PC-9 (cell line): ENCODE measurements at regions not wholly inside any gene's neighbourhood (a gene's known extent, or its start where the extent isn't known, plus 50 kb on each side); places are given as distances from the start of the nearest gene placed in this dataset.
"Not testable (repeated sequence)": the region's sequence is repeated elsewhere in the genome, so short reads cannot be mapped to it uniquely, and the experiment has no call there.

Experiments used
- BruUV-seq: library from RNA; stranded (reverse); fragments of 400-500 nt; replicated peaks from 2 replicates; lab custom pipeline; 2021; lab: Mats Ljungman, UMichigan
- CTCF ChIA-PET: fragments of 300-600 bp; sonication (Branson Sonifier 250); formaldehyde crosslinking; loops from one replicate; lab custom pipeline; 2022; ENCODE audit warnings: antibody characterized with exemption; lab: Charles Lee
- POLR2A ChIA-PET: fragments of 300-600 bp; sonication (Branson Sonifier 250); formaldehyde crosslinking; loops from one replicate; lab custom pipeline; 2022; ENCODE audit warnings: antibody characterized with exemption; ENCODE audit not compliant: unreplicated experiment; lab: Charles Lee
- DNase-seq, 2 experiments: peaks; one replicate each; pipeline versions ENCODE4 v3.0.0 to v3.0.0-alpha.2; 2015 to 2022; ENCODE audit warnings: mixed read lengths in 1 of 2
- H2AFZ ChIP-seq: fragments of 200-600 bp; sonication (generic); 2 replicates; pipeline ENCODE4 v1.8.1; 2017; ENCODE audit warnings: antibody characterized with exemption
- H3F3A ChIP-seq: fragments of 200-600 bp; sonication (generic); 2 replicates; pipeline ENCODE4 v1.8.1; 2017; ENCODE audit warnings: antibody characterized with exemption, mild to moderate bottlenecking, low read depth; ENCODE audit not compliant: insufficient read depth
- H3K27ac ChIP-seq: fragments of 200-600 bp; sonication (generic); 2 replicates; pipeline ENCODE4 v1.6.1; 2016; ENCODE audit warnings: mixed run types
- H3K27me3 ChIP-seq: fragments of 200-600 bp; sonication (generic); 2 replicates; pipeline ENCODE4 v1.6.1; 2016; ENCODE audit warnings: low read depth, mixed run types; ENCODE audit not compliant: insufficient read depth
- H3K36me3 ChIP-seq: fragments of 200-600 bp; sonication (generic); 2 replicates; pipeline ENCODE4 v1.6.1; 2016; ENCODE audit warnings: low read depth, mixed run types
- H3K4me1 ChIP-seq: fragments of 200-600 bp; sonication (generic); replicated peaks from 2 replicates; pipeline ENCODE4 v1.6.1; 2016; ENCODE audit warnings: mixed run types; ENCODE audit not compliant: insufficient read depth
- H3K4me2 ChIP-seq: fragments of 200-600 bp; sonication (generic); 2 replicates; pipeline ENCODE4 v1.6.1; 2017; ENCODE audit warnings: mixed run types
- H3K4me3 ChIP-seq: fragments of 200-600 bp; sonication (generic); 2 replicates; pipeline ENCODE4 v1.6.1; 2016; ENCODE audit warnings: mixed run types
- H3K79me2 ChIP-seq: fragments of 200-600 bp; sonication (generic); 2 replicates; pipeline ENCODE4 v1.6.1; 2017; ENCODE audit warnings: low read depth, mixed run types
- H3K9me2 ChIP-seq: fragments of 200-600 bp; sonication (generic); 2 replicates; pipeline ENCODE4 v1.8.1; 2017; ENCODE audit warnings: mild to moderate bottlenecking; ENCODE audit not compliant: insufficient read depth
- H3K9me3 ChIP-seq: fragments of 200-600 bp; sonication (generic); 2 replicates; pipeline ENCODE4 v1.8.1; 2016; ENCODE audit warnings: low read depth; ENCODE audit not compliant: insufficient read depth
- H4K20me1 ChIP-seq: fragments of 200-600 bp; sonication (generic); 2 replicates; pipeline ENCODE4 v1.8.1; 2017; ENCODE audit not compliant: insufficient read depth
- EZH2 ChIP-seq: fragments of 200-600 bp; sonication (generic); IDR thresholded peaks from 2 replicates; pipeline ENCODE4 v1.8.0; 2017; ENCODE audit warnings: antibody characterized with exemption, low read depth
- intact Hi-C: fragments of 100-400 bp; cut with micrococcal nuclease; formaldehyde crosslinking; loops from one replicate; pipeline ENCODE4 v1.10.0; 2022; ENCODE audit not compliant: unreplicated experiment
- TF ChIP-seq, protein P1 (sequence below): fragments of 200-600 bp; sonication (generic); conservative IDR thresholded peaks from 2 replicates; pipeline ENCODE4 v1.6.1; 2017; ENCODE audit warnings: mixed run types, antibody characterized with exemption, mild to moderate bottlenecking, moderate library complexity

DNA sequence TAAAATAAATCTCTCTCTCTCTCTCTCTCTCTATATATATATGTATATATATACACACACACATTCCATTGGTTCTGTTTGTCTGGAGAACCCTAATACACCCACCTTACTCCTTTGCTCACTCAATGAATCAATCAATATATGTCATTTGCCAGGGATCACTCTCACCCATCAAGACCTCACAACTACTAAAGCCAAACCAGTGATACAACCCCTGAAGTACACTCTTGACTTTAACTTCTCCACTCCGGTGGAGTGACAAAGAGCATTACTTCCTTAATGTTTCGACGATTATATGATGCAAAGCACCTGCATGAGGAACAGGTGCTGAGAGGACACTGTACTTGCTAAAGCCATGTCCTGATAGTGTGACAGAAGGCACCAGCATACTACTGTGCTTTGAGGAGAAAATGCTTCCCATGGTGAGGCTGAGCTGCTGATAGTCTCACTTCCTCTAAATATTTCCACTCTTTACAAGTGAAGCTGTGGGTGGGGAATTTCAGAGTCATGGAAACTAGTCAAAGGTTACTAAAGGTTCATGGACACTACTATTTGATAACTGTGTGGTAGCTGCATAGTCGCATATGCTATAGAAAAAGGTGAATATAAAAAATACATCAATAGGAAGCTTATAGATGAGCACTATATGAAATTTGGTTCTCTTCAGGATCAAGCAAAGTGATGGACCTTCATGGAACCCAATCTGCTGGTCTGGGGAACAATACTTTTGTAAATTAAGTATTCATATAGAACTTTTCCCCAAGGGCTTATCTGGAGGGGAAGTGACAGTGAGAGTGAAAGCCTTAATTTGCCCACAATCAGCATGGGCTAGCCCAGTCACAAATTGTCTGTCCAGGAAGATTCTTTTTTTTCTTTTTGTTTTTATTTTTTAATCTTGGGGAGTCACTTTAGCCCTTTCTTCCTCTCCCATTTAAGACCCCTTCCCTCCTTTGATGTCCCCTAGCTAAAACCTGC lies 141.9 kb upstream of the NEDD9 start:
- Histone ChIP-seq H3K9me2 (no peaks in the 10 kb centered on the region), H3K4me3 (no peak overlapping the region), H3K4me1 (no peaks in the 10 kb centered on the region), H2AFZ (no peak overlapping the region), H3F3A (no peaks in the 10 kb centered on the region), H3K9me3 (no peaks in the 10 kb centered on the region), H3K36me3 (no peaks in the 10 kb centered on the region), H3K27me3 (no peaks in the 10 kb centered on the region), H4K20me1 (no peaks in the 10 kb centered on the region), H3K4me2 (no peak overlapping the region), H3K27ac (no peak overlapping the region), H3K79me2 (no peaks in the 10 kb centered on the region)
- POLR2A ChIA-PET, result no interaction called here
- CTCF ChIA-PET, result interaction anchor here (0.6 kb wide), 1 partner anchor 867 kb away, joined by 3 read pairs; no protein-coding TSS in a partner anchor
- DNase-seq, result no peak
- BruUV-seq, result no TSS peak
- TF ChIP-seq, protein P1, sequence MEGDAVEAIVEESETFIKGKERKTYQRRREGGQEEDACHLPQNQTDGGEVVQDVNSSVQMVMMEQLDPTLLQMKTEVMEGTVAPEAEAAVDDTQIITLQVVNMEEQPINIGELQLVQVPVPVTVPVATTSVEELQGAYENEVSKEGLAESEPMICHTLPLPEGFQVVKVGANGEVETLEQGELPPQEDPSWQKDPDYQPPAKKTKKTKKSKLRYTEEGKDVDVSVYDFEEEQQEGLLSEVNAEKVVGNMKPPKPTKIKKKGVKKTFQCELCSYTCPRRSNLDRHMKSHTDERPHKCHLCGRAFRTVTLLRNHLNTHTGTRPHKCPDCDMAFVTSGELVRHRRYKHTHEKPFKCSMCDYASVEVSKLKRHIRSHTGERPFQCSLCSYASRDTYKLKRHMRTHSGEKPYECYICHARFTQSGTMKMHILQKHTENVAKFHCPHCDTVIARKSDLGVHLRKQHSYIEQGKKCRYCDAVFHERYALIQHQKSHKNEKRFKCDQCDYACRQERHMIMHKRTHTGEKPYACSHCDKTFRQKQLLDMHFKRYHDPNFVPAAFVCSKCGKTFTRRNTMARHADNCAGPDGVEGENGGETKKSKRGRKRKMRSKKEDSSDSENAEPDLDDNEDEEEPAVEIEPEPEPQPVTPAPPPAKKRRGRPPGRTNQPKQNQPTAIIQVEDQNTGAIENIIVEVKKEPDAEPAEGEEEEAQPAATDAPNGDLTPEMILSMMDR, result no peak
- no peak for TF ChIP-seq EZH2
- intact Hi-C loops, result no loop called here

- no TSS peak for BruUV-seq
- no peak for DNase-seq
- TF ChIP-seq, protein P1, result no peak
- no peak for TF ChIP-seq EZH2
- H3K4me1 ChIP-seq, result no peaks in the 10 kb centered on the region
- no peak overlapping the region for H3K27ac ChIP-seq
- H3K79me2 ChIP-seq, result no peaks in the 10 kb centered on the region
- no peaks in the 10 kb centered on the region for H4K20me1 ChIP-seq
- H3K9me2 ChIP-seq, result no peaks in the 10 kb centered on the region
- ChIA-PET POLR2A (interaction anchor here (0.5 kb wide), 1 partner anchor 149 kb away, joined by 6 read pairs; no protein-coding TSS in a partner anchor), CTCF (no interaction called here)
- no peak overlapping the region for H3K4me3 ChIP-seq
- H3K27me3 ChIP-seq, result no peaks in the 10 kb centered on the region
- no peaks in the 10 kb centered on the region for H3F3A ChIP-seq
- intact Hi-C loops, result no loop called here
- no peak overlapping the region for H3K4me2 ChIP-seq
- H3K9me3 ChIP-seq, result no peaks in the 10 kb centered on the region
- no peaks in the 10 kb centered on the region for H3K36me3 ChIP-seq
- H2AFZ ChIP-seq, result no peak overlapping the region
These were observed 140.7 kb upstream of the NEDD9 start for GRCh38 chr6:11373208-11373607.

GRCh38 chr6:11372186-11372790 lies 139.8 kb upstream of the NEDD9 start:
- POLR2A ChIA-PET, H3F3A ChIP-seq, H3K9me2 ChIP-seq, H3K4me3 ChIP-seq, CTCF ChIA-PET, H3K4me1 ChIP-seq, H3K79me2 ChIP-seq, H4K20me1 ChIP-seq, H3K9me3 ChIP-seq, BruUV-seq, H3K27ac ChIP-seq, H3K36me3 ChIP-seq, H3K27me3 ChIP-seq, intact Hi-C loops, H2AFZ ChIP-seq, DNase-seq, H3K4me2 ChIP-seq: not testable (repeated sequence)
